ENCODE measurements at regions not wholly inside any gene's neighbourhood (a gene's known extent, or its start where the extent isn't known, plus 50 kb on each side); places are given as distances from the start of the nearest gene placed in this dataset.
A peak's percentile ranks its signal among the peaks of the same experiment; 100 is the strongest.

DNA sequence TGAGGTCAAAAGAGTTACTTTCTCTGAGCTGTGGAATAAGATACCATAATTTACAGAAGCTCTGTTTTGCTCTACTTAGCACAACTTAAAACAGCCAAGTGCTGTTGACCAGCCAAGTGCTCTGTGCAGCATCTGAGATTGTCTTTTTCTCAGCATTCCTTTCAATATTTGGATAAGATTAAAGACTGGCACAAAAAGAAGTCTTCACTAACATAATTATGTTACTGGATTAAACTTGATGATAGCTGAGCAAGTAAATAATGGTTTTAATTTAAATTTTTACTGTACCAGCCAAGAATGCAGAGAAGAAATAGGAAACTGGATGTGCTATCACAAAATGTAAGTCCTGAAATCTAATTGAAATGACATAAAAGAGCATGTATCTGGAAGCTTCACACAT is 60.4 kb downstream of the NPY2R start:
- H3K4me3 ChIP-seq (ENCODE audit: low read depth, low read length): no peak overlapping the region
- no peak for DNase-seq (ENCODE audit: low read depth)
- TF ChIP-seq, protein P1, sequence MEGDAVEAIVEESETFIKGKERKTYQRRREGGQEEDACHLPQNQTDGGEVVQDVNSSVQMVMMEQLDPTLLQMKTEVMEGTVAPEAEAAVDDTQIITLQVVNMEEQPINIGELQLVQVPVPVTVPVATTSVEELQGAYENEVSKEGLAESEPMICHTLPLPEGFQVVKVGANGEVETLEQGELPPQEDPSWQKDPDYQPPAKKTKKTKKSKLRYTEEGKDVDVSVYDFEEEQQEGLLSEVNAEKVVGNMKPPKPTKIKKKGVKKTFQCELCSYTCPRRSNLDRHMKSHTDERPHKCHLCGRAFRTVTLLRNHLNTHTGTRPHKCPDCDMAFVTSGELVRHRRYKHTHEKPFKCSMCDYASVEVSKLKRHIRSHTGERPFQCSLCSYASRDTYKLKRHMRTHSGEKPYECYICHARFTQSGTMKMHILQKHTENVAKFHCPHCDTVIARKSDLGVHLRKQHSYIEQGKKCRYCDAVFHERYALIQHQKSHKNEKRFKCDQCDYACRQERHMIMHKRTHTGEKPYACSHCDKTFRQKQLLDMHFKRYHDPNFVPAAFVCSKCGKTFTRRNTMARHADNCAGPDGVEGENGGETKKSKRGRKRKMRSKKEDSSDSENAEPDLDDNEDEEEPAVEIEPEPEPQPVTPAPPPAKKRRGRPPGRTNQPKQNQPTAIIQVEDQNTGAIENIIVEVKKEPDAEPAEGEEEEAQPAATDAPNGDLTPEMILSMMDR (IDR thresholded peaks at IDR 0.05; ENCODE audit: insufficient read depth, low read depth, low read length): no peak

DNA sequence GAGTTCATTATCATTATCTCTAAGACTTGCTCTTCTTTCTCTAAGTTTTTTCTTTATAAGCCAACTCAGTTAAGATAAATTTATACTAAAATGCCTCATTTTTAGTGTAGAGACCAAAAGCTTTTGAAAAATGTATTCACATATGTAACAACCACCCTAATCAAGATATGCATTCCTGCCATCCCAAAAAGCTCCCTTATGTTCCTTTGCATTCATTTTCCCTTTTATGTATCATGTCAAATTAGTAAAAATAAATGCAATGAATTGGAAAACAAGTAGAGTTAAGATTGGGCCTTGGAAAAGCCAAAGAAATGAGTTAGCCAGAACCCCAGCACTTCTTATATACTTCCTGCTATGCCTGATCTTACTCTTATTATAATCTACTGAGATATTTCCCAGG is 62.2 kb downstream of the NPY2R start:
- no peak for DNase-seq (ENCODE audit: low read depth)
- TF ChIP-seq, protein P1 (IDR thresholded peaks at IDR 0.05; ENCODE audit: insufficient read depth, low read depth, low read length): no peak
- H3K4me3 ChIP-seq (ENCODE audit: low read depth, low read length): no peak overlapping the region

DNA sequence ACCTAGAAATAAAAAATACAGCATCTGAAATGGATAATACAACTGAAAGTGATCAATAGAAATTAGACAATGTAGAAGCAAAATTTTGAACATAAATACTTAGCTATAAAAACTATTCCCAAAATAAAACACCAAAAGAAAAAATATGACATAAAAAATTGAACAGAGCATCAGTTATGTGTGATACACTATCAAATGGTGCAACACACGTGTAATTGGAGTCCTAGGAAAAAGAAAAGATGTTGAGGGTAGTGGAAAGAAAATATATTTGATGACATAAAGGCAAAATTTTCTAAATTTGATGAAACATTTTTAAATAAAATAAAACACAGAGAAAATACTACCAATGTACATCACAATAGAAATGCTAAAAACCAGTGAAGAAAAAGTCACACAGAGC is 63.1 kb downstream of the NPY2R start:
- TF ChIP-seq, protein P1 (IDR thresholded peaks at IDR 0.05; ENCODE audit: insufficient read depth, low read depth, low read length): no peak
- no peak overlapping the region for H3K4me3 ChIP-seq (ENCODE audit: low read depth, low read length)
- peak; percentile 1 for DNase-seq (ENCODE audit: low read depth)

DNA sequence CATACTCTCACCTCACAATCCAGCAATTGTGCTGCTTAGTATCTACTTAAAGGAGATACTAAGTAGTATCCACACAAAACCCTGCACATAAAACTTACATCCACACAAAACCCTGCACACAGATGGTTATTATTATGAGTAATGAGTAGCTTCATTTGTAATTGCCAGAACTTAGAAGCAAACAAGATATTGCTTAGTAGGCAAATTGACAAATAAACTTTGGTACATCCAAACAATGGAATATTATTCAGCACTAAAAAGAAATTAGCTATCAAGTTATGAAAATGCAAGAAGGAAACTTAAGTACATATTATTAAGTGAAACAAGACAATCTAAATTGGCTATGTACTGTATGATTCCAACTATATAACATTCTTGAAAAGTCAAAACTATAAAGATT is 80.6 kb downstream of the NPY2R start:
- H3K4me3 ChIP-seq (ENCODE audit: low read depth, low read length): no peak overlapping the region
- DNase-seq (ENCODE audit: low read depth): no peak
- TF ChIP-seq, protein P1 (IDR thresholded peaks at IDR 0.05; ENCODE audit: insufficient read depth, low read depth, low read length): no peak
